TTC549 (cell line): ENCODE measurements at regions not wholly inside any gene's neighbourhood (a gene's known extent, or its start where the extent isn't known, plus 50 kb on each side); places are given as distances from the start of the nearest gene placed in this dataset.

ENCODE experiments used
- FAIRE-seq: peaks from 2 replicates; lab custom pipeline; 2012; peaks lifted over from hg19 to GRCh38; lab: Jason Lieb, UNC

DNA sequence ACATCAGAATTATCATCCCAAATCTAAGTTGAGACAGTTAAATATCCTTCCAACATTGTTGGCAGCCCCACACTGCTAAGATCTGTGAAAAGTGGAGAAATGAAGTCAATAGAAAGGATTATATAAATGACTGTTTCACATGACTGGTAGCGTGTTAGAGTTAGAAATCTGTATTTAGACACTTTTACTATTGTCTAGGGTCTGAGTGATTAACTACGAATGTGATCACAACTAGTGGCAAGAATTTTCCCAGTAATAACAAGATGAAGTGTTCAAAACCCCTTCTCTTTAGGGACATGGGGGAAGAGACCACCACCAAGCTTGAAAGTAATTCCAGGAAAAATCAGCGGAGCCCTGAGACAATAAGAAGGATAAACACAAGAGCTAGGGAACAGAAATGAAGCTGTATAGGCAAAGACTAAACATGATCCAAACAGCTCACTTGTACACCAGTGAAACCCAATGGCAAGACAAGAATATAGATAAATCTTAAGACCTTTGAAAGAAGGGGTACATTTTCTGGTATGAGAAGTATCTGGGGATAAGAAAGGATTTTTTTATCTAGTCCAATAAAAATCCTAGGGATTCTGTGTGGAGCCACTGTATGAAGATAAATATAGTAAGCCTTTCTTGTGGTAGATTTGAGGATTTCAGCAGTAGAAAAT, 646.6 kb upstream of the USP24 start:
- FAIRE-seq: no peak

- no peak for FAIRE-seq
Measured at GRCh38 chr1:55860798-55861519, 645.8 kb upstream of the USP24 start.

DNA sequence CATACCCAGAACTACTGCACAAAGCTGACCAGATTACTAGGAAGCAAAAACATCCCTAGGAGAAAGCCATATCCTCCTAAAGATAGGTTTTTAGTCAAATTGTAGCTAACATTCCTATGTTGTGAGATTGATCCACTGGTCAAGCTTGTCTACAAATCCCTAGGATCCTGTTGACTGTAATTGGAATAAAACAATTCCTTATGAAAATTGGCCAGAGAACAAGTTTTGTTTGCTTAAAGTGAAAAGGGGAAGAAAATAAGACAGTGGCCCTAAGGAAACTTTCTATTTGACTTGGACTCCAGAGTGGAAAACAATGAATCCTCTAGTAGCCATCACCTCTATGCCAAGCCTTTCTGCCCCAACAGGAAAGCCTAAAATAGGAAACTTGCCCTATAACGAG, 645.2 kb upstream of the USP24 start:
- FAIRE-seq: no peak

DNA sequence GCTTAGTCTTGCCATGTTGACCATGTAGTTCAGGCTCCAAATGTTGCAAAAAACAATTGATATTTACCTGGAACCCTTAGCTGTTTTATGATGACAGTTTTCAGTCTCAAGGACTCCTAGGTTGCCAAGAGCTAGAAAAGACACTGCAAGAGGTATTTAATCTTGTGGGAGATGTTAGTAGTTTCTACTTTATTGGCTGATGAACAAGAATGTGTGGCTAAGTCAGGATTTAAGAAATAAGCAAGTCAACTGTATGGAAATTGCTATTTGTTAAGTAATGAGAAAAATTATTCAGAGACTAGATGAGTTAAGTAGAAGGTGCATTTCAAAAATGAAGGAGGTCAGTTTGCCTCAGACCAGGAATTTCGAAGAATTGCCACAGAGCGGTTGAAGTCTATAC, 639.7 kb upstream of the USP24 start:
- FAIRE-seq: no peak

- no peak for FAIRE-seq
Measured at GRCh38 chr1:55848906-55849305, 633.7 kb upstream of the USP24 start.

GRCh38 chr1:55846051-55846450, 630.9 kb upstream of the USP24 start:
- no peak for FAIRE-seq

DNA sequence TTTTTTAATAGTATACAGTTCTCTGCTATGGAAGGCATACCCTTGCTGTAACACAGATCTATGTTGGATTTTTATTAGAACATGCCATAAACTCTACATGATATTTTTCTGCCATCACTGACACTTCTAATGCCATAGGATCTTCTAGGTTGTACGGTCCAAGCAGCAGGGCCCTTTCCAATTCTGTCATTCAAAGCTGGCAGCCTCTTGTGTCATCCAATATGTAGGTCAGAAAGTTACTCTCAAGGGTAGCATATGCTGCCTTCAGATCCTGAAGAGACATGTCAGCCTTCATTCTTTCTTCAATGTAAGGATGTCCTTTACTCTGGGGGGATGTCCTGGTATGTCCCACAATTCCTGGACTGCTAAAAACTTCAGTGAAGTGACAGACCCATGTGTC, 629.2 kb upstream of the USP24 start:
- no peak for FAIRE-seq

- no peak for FAIRE-seq
Measured at GRCh38 chr1:55839626-55840025, 624.5 kb upstream of the USP24 start.

DNA sequence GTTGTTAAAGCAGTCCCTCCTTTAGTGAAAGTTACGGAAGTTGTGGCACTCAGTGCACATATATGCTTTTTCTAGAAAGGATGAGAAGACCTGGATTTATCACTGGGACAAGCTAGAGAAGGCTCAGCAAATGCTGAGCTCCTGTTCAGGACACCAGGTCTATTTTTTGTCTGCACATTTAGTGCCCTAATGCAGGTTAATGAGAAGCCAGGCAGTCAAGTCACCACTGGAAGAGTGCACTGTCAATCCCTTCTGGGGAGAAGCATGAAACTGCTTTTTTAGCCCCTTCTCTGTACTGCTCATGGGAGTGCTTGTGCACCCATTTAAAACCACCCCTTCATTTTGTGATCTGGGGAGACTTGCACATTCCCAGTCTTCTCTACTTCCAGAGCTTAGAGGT, 624.1 kb upstream of the USP24 start:
- FAIRE-seq: no peak

DNA sequence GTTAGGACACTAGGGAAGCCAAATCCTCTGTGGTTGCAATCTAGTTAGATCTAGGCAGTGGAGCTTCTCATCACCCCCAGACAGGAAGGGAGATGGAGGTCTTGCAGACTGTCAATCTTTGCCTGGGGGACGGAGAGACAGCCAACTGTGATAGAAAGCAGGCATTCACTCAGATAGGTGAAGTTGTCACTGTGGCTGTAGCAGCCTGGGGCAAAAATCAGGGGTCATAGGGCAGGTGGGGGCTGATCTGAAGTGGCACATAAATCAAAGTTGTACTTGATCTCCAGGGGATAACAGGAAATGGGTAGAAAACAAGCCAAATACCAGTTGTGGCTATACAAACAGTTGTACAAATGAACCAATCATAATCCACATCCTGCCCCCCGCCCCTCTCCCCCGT, 620.9 kb upstream of the USP24 start:
- no peak for FAIRE-seq

- FAIRE-seq: no peak
Measured at GRCh38 chr1:55833529-55834091, 618.4 kb upstream of the USP24 start.

- no peak for FAIRE-seq
Measured at GRCh38 chr1:55831759-55832158, 616.6 kb upstream of the USP24 start.

- FAIRE-seq: no peak
Measured at GRCh38 chr1:55828044-55828443, 612.9 kb upstream of the USP24 start.

GRCh38 chr1:55827350-55827749, 612.2 kb upstream of the USP24 start:
- no peak for FAIRE-seq

GRCh38 chr1:55826381-55827080, 611.4 kb upstream of the USP24 start:
- no peak for FAIRE-seq

- no peak for FAIRE-seq
Measured at GRCh38 chr1:55825461-55825860, 610.3 kb upstream of the USP24 start.

DNA sequence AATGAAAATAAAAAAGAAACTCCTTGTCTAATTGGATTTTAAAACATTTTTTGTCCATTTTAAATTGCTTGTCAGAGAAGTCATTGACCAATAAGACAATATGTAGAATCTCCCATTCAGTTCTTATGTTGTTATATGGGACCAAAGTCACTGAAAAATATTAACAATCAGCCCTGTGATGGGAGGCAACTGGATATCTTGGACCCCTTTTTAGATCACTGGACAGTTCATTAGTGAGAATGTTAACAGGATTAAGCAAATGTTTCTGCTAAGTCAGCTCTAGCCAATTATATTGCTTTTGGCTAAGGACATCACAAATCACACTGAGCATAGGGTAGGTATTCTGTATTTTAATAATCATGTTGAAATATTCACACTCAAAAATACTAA, 609.1 kb upstream of the USP24 start:
- FAIRE-seq: no peak

DNA sequence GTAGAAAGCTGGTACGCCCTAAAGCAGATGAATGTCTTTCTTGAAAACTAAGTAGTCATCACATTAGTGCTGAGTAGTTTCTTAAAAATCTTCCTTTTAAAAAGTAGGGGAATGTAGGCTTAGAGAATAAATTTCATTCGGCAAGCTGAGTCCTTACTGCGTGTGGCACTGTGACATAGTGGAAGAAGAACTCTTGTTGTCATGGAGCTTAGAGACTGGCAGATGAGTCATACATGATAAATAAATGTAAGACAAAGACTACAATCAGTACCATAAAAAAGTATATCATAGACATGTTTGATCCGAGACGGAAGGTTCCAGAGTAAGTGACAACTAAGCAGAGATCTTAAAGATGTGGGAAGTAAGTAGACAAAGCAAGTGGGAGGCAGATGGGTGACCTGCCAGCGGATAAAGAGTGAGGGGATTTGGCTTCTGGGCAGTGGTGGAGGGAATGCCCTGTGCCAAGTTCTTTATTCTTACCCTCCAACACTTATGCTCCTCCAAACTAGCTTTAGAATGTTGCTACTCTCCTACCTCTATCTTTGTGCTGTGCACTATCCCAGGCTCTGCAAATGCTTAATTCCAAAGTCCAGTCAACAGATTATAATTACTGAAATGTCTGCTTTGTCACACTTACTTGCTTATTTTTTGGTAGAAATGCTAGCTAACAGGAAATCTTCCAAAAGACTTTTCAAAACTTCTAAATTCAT, 608.5 kb upstream of the USP24 start:
- FAIRE-seq: no peak

DNA sequence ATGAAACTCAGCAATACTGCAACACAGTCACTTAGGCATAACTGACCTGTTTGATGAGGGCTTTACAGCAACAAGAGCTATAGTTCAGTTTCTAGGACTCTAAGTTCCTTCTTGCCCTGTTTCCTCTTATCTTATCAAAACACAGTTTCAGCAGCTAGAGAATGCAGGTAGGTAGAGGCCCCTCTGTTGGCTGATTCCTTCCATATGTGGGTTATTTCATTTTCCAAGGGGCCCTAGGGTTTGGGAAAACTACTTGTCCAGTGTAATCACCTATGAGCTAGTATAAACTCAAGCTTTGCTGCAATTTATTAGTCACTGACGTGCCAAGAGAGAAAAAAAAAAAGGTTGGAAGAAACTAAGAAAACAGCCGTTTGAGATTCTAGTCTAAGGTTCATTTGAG, 607.7 kb upstream of the USP24 start:
- no peak for FAIRE-seq

GRCh38 chr1:55821234-55821633, 606.1 kb upstream of the USP24 start:
- no peak for FAIRE-seq

GRCh38 chr1:55820501-55820900, 605.3 kb upstream of the USP24 start:
- no peak for FAIRE-seq

- no peak for FAIRE-seq
Measured at GRCh38 chr1:55819011-55819410, 603.8 kb upstream of the USP24 start.
